Cardiac septum (tissue), 1 donor: ENCODE measurements at regions not wholly inside any gene's neighbourhood (a gene's known extent, or its start where the extent isn't known, plus 50 kb on each side); places are given as distances from the start of the nearest gene placed in this dataset.

Experiments
- DNase-seq: peaks from one replicate; pipeline ENCODE4 v3.0.0-alpha.2; 2020; ENCODE audit warnings: low spot score
- intact Hi-C: fragments of 100-400 bp; cut with DNase I; formaldehyde crosslinking; loops from one replicate; pipeline ENCODE4 v1.14.0; 2022
- donor health status: DM: no; HTN: no; CAD: no.

GRCh38 chr9:20070336-20070735 lies 281.5 kb upstream of the SLC24A2 start:
- DNase-seq = no peak
- intact Hi-C loops = no loop called here

GRCh38 chr9:20065796-20066700 lies 277.2 kb upstream of the SLC24A2 start:
- no peak for DNase-seq
- intact Hi-C loops = no loop called here

GRCh38 chr9:20065046-20065445 lies 276.2 kb upstream of the SLC24A2 start:
- intact Hi-C loops = no loop called here

DNA sequence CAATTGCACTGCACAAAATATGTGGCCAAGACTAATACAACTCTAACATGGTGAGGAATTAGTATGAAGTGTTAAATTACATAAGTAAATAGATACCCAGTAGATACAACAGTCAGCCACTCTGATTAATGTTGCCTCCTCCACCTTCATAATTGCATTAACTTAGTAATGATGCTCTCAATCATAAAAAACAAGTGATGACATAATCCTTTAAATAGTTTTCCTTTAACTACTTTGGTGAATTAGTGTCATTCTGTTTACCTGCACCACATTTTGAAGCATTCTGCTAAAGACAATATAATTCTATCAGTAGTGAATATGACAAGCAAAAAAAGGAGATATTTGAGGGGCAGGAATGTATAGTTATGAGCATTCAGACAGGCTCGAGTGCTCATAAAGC lies 265.9 kb upstream of the SLC24A2 start:
- intact Hi-C loops = no loop called here

More at GRCh38 chr9:20065046-20065445, 276.2 kb upstream of the SLC24A2 start:
- no peak for DNase-seq

DNA sequence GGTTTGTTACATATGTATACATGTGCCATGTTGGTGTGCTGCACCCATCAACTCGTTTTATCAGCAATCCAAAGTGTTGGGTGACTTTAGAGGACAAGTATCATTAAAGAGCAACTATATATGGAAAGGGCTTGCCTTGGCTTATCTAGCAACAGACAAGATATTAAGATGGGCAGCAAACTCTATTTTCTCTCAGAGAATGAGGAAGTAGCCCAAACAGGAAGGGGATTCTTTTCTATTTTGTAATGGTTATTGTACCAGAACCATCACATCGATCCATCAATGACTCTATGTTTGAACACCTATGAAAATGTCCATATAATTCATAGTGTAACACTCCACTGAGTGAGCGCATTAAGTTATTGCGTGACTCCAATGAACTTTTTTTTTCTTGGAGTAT lies 260.1 kb upstream of the SLC24A2 start:
- no peak for DNase-seq
- intact Hi-C loops = no loop called here

More for the DNA sequence above, 265.9 kb upstream of the SLC24A2 start:
- no peak for DNase-seq

- intact Hi-C loops = no loop called here
- DNase-seq = no peak
Measured at GRCh38 chr9:20048437-20048836, 259.6 kb upstream of the SLC24A2 start.

GRCh38 chr9:20044686-20045085 lies 255.8 kb upstream of the SLC24A2 start:
- intact Hi-C loops = no loop called here
- DNase-seq = no peak

DNA sequence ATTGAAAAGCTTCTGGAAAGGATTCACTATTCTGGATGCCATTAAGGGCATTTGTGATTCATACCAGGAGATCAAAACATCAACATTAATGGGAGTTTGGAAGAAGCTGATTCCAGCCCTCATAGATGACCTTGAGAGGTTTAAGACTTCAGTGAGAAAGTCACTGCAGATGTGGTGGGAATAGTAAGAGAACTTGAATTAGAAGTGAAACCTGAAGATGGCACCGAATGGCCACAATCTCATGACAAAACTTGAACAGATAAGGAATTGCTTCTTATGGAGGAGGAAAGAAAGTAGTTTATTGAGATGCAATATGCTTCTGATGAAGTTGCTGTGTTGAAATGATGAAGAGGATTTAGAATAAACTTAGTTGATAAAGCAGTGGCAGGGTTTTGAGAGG lies 254.6 kb upstream of the SLC24A2 start:
- intact Hi-C loops = no loop called here

GRCh38 chr9:20043035-20043434 lies 254.2 kb upstream of the SLC24A2 start:
- intact Hi-C loops = no loop called here
- no peak for DNase-seq

More for the DNA sequence above, 254.6 kb upstream of the SLC24A2 start:
- no peak for DNase-seq

- no peak for DNase-seq
- intact Hi-C loops = no loop called here
Measured at GRCh38 chr9:20042128-20042711, 253.4 kb upstream of the SLC24A2 start.

DNA sequence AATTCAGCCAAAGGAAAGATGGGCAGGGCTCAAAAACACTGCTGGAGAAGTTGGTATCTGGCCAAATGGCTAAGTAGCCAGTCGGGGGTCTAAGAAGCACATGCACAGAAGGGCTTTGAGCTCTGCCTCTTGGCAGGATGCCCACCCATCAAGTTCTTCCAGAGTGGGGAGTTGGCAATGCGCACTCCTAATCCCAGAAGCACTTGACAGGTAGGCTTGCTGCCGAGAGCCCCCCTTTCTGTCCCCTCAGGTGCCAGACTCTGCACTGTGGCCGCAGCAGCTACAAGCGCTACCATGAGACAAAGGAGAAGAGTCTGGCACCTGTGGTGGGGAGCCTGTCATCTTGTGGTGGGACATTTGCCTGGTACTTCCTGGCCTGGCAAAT lies 252.9 kb upstream of the SLC24A2 start:
- no peak for DNase-seq
- intact Hi-C loops = no loop called here

DNA sequence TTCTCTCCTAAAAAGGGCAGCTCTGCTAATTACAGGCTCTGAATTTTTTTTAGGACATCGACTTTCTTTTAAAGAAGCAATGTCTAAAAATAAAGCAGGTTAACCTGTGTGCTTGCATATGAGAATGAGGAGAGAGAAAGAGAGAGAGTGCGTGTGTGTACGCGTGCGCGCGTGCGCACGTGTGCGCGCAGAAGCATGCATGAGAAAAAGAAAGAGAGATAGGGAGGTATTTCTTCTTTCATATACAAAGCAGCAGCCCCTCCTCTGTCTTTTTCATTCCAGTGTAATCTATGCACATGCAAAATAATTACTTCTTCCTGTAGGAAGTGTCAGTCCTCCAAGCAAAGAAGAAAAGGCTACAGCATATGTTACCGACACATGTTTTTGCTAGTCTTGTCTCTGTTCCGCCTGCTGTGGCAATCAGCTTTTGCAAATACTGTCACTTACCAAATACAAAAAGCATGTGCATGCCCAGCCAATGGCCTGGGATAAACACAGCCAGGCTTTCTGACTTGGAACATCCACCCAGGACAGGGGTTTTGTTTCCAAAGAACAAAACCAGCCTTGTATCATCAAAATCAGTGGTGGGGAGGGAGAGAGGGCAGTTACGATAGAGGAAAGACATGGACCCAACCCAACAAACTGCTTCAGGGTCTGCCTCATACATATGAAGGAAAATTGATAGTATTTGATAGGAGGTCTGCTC lies 252.3 kb upstream of the SLC24A2 start:
- no peak for DNase-seq
- intact Hi-C loops = no loop called here

DNA sequence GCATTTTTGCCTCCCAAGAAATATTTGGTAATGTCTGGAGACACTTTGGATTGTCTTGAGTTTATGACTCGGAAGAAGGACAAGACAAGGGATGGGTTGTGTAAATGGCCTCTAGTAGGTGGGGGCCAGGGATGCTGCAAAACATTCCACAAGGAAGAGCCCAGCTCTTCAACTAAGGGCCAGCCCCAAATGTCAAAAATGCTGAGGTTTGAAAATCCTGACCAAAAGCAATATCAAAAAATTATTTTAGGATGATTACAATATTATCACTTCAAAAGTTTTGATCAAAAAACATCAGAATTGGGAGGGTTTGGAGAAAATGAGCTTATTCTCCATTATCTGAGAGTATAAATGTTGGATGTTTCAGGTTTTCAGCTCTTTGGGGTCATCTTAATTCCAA lies 248.9 kb upstream of the SLC24A2 start:
- intact Hi-C loops = loop anchor here (10.0 kb wide), 1 partner anchor 257 kb away; no protein-coding TSS in a partner anchor

GRCh38 chr9:20033511-20033910 lies 244.7 kb upstream of the SLC24A2 start:
- intact Hi-C loops = loop anchor here (10.0 kb wide), 1 partner anchor 261 kb away; no protein-coding TSS in a partner anchor
- DNase-seq = no peak

More for the DNA sequence above, 248.9 kb upstream of the SLC24A2 start:
- no peak for DNase-seq

- DNase-seq = no peak
- intact Hi-C loops = loop anchor here (10.0 kb wide), 1 partner anchor 262 kb away; no protein-coding TSS in a partner anchor
Measured at GRCh38 chr9:20032413-20033006, 243.7 kb upstream of the SLC24A2 start.

DNA sequence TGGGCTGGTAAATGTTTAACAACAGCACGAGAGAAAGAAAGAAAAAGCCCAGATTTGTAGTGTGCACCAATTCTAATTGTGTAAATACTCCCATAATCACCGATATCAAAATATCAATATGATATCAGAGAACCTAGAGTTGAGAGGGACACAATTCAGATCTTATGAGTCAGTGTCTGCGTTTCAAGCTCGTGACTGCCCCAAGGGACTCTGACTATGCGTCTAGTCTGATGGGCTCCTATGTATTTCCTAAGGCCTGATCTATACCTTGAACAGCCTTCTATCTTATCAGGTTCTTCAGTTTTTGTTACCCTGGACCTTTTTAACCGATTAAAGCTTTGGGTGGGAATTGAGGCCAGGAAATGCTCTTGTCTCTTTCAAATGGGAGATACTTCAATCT lies 243.0 kb upstream of the SLC24A2 start:
- intact Hi-C loops = loop anchor here (10.0 kb wide), 1 partner anchor 263 kb away; no protein-coding TSS in a partner anchor
- no peak for DNase-seq

DNA sequence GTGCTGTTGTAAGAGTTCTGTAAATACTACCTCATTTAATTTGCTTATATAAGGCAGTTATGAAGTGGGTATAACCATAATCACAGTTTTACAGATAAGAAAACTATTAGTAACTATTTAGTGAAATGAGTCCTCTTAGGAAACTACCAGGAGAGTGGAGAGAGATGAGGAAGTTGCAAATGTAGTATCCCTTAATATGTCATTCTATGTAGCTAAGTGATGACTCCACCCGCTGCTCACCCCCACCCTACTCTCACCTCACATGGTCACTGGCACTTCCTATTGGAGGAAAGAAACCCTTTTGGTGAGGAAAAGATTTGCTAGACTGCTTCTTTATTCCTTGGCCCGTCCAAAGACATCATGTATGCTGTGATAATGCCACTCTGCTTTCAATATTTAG lies 241.8 kb upstream of the SLC24A2 start:
- no peak for DNase-seq
- intact Hi-C loops = loop anchor here (10.0 kb wide), 1 partner anchor 264 kb away; no protein-coding TSS in a partner anchor

- intact Hi-C loops = loop anchor here (10.0 kb wide), 1 partner anchor 265 kb away; no protein-coding TSS in a partner anchor
- no peak for DNase-seq
Measured at GRCh38 chr9:20030221-20030620, 241.4 kb upstream of the SLC24A2 start.

GRCh38 chr9:20028849-20029231 lies 240.0 kb upstream of the SLC24A2 start:
- DNase-seq = no peak
- intact Hi-C loops = no loop called here
